K562 (cell line): ENCODE measurements at regions not wholly inside any gene's neighbourhood (a gene's known extent, or its start where the extent isn't known, plus 50 kb on each side); places are given as distances from the start of the nearest gene placed in this dataset.

Source experiments
- BCL6 ChIP-seq: fragments of 250-450 bp; sonication (Bioruptor Pico); IDR thresholded peaks from 2 replicates; pipeline ENCODE4 v1.4.0; 2020
- CREB3L1 ChIP-seq: fragments of 450-650 bp; IDR thresholded peaks from 2 replicates; pipeline ENCODE4 v1.6.1; 2014; ENCODE audit warnings: low read depth, mild to moderate bottlenecking, moderate library complexity, borderline replicate concordance
- EP300 ChIP-seq: IDR thresholded peaks from 2 replicates; pipeline ENCODE4 v1.6.1; 2012; ENCODE audit warnings: low read length, improper control_type of control experiment
- IRF2 ChIP-seq: sonication (generic); formaldehyde crosslinking; IDR thresholded peaks from 2 replicates; pipeline ENCODE4 v1.8.1; 2022; ENCODE audit warnings: mild to moderate bottlenecking, missing genetic modification reagents
- JUND ChIP-seq, 2 experiments: IDR thresholded peaks; 2 replicates in 1 of 2; 3 replicates in 1 of 2; pipeline ENCODE4 v1.6.1; 2011; ENCODE audit warnings: borderline replicate concordance in 2 of 2, low read depth in 2 of 2, low read length in 2 of 2, improper control_type of control experiment in 1 of 2, missing biosample characterization in 1 of 2, missing genetic modification characterization in 1 of 2, missing genetic modification reagents in 1 of 2
- POLR2AphosphoS5 ChIP-seq: IDR thresholded peaks from 2 replicates; pipeline ENCODE4 v1.6.1; 2011; ENCODE audit warnings: mild to moderate bottlenecking, low read depth, low read length, moderate library complexity; ENCODE audit not compliant: control insufficient read depth, insufficient read depth
- POLR3A ChIP-seq: IDR thresholded peaks from 2 replicates; pipeline ENCODE4 v1.6.1; 2011; ENCODE audit warnings: borderline replicate concordance, mild to moderate bottlenecking, moderate library complexity; ENCODE audit not compliant: insufficient read length, insufficient read depth; ENCODE audit errors: extremely low read depth
- SIN3B ChIP-seq: fragments of 450-650 bp; IDR thresholded peaks from 2 replicates; pipeline ENCODE4 v1.6.1; 2017; ENCODE audit warnings: low read depth, mild to moderate bottlenecking, moderate library complexity
- ZNF12 ChIP-seq: sonication (generic); formaldehyde crosslinking; IDR thresholded peaks from 2 replicates; pipeline ENCODE4 v1.4.0; 2020; ENCODE audit warnings: mild to moderate bottlenecking, missing genetic modification reagents
- ZNF277 ChIP-seq: fragments of 250-450 bp; sonication (Bioruptor Pico); IDR thresholded peaks from 2 replicates; pipeline ENCODE4 v1.8.0; 2022; ENCODE audit warnings: inconsistent platforms, mild to moderate bottlenecking, moderate library complexity, borderline replicate concordance
- TF ChIP-seq, protein P1 (sequence below): fragments of 250-450 bp; sonication (Bioruptor Pico); IDR thresholded peaks from 2 replicates; pipeline ENCODE4 v1.8.0; 2021; ENCODE audit warnings: borderline replicate concordance, mild to moderate bottlenecking, moderate library complexity; ENCODE audit not compliant: poor library complexity, severe bottlenecking
- TF ChIP-seq, protein P2 (sequence below), 3 experiments: IDR thresholded peaks in 2 of 3; conservative IDR thresholded peaks in 1 of 3; 2 replicates each; pipeline ENCODE4 v1.5.1; 2011 to 2012; ENCODE audit warnings: low read length in 3 of 3, mild to moderate bottlenecking in 3 of 3, control low read depth in 2 of 3, improper control_type of control experiment in 1 of 3, inconsistent platforms in 1 of 3, low read depth in 1 of 3, mixed read lengths in 1 of 3, moderate library complexity in 1 of 3; ENCODE audit not compliant: insufficient read depth in 2 of 3

DNA sequence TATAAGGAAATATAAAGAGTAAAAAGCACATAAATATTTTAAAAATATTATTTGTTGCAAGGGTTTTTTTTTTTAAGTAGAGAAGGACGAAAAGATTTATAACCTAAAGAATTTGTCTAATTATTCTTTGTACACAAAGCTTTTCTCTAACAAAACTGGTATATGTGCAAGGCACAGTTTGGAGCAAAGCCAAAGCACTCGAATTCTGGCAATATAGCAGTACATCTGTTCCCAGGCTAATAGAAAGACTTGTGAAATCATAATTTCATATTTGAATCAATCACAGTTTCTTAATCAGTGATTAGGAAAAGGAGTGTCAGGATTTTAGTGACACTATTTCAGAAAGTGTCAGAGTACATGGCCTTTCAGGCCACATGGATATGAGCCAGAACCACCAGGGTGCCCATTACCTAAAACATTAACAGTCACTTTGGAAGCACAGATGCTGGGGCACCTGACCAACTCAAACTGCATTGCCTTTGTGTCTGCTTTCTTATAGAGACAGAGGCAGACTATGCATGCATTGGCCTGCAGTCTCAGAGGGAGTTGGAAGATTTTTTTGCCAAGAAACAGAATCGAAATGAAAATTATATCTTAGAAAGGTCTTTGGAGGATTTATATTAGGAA is 651.8 kb upstream of the SGO1 start:
- no peak for TF ChIP-seq ZNF12 (CRISPR knock-in tag)
- TF ChIP-seq, protein P1, sequence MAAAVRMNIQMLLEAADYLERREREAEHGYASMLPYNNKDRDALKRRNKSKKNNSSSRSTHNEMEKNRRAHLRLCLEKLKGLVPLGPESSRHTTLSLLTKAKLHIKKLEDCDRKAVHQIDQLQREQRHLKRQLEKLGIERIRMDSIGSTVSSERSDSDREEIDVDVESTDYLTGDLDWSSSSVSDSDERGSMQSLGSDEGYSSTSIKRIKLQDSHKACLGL (CRISPR knock-in tag), result no peak
- TF ChIP-seq IRF2 (CRISPR knock-in tag), result no peak
- TF ChIP-seq, protein P2, sequence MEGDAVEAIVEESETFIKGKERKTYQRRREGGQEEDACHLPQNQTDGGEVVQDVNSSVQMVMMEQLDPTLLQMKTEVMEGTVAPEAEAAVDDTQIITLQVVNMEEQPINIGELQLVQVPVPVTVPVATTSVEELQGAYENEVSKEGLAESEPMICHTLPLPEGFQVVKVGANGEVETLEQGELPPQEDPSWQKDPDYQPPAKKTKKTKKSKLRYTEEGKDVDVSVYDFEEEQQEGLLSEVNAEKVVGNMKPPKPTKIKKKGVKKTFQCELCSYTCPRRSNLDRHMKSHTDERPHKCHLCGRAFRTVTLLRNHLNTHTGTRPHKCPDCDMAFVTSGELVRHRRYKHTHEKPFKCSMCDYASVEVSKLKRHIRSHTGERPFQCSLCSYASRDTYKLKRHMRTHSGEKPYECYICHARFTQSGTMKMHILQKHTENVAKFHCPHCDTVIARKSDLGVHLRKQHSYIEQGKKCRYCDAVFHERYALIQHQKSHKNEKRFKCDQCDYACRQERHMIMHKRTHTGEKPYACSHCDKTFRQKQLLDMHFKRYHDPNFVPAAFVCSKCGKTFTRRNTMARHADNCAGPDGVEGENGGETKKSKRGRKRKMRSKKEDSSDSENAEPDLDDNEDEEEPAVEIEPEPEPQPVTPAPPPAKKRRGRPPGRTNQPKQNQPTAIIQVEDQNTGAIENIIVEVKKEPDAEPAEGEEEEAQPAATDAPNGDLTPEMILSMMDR (IDR thresholded peaks at IDR 0.05 in 2 of 3, conservative IDR thresholded peaks at IDR 0.05 in 1 of 3; ENCODE audit: insufficient read depth in 2 of 3, low read depth in 1 of 3, low read length in 3 of 3), result no peak
- no peak for TF ChIP-seq CREB3L1
- no peak for TF ChIP-seq EP300
- no peak for TF ChIP-seq JUND (IDR thresholded peaks at IDR 0.05; ENCODE audit: borderline replicate concordance, low read depth, low read length)
- no peak for TF ChIP-seq JUND (tag; IDR thresholded peaks at IDR 0.05; ENCODE audit: borderline replicate concordance, low read depth, low read length)
- no peak for TF ChIP-seq SIN3B
- no peak for TF ChIP-seq POLR2AphosphoS5
- no peak for TF ChIP-seq BCL6
- no peak for TF ChIP-seq POLR3A
- no peak for TF ChIP-seq ZNF277 (CRISPR knock-in tag)
